RWPE2 (cell line): ENCODE measurements at regions not wholly inside any gene's neighbourhood (a gene's known extent, or its start where the extent isn't known, plus 50 kb on each side); places are given as distances from the start of the nearest gene placed in this dataset.

Experiments
- ATAC-seq: fragments of 200-7000 bp; cut with Tn5 transposase; 3 replicates; pipeline ENCODE4 v1.9.1; 2021; ENCODE audit warnings: low read depth
- DNase-seq: peaks from one replicate; pipeline ENCODE4 v3.0.0-alpha.2; 2020; ENCODE audit warnings: low spot score
- H3K27ac ChIP-seq: fragments of 450-650 bp; 2 replicates; pipeline ENCODE4 v1.5.1; 2017; ENCODE audit warnings: mild to moderate bottlenecking; ENCODE audit not compliant: poor library complexity, severe bottlenecking
- H3K27me3 ChIP-seq: fragments of 250-450 bp; sonication (Bioruptor Pico); 2 replicates; pipeline ENCODE4 v1.5.1; 2021; ENCODE audit warnings: mild to moderate bottlenecking, moderate library complexity; ENCODE audit not compliant: insufficient read depth, poor library complexity, severe bottlenecking
- H3K36me3 ChIP-seq: fragments of 250-450 bp; sonication (Bioruptor Pico); 2 replicates; pipeline ENCODE4 v1.5.1; 2020; ENCODE audit warnings: low read depth, mild to moderate bottlenecking, moderate library complexity
- H3K4me1 ChIP-seq: fragments of 250-450 bp; sonication (Bioruptor Pico); 2 replicates; pipeline ENCODE4 v1.5.1; 2021; ENCODE audit warnings: mild to moderate bottlenecking, moderate library complexity; ENCODE audit not compliant: insufficient read depth, poor library complexity, severe bottlenecking
- H3K4me3 ChIP-seq: fragments of 250-450 bp; sonication (Bioruptor Pico); 2 replicates; pipeline ENCODE4 v1.5.1; 2021; ENCODE audit warnings: mild to moderate bottlenecking, moderate library complexity; ENCODE audit not compliant: severe bottlenecking
- H3K9me3 ChIP-seq: fragments of 250-450 bp; sonication (Bioruptor Pico); 2 replicates; pipeline ENCODE4 v1.5.1; 2021; ENCODE audit warnings: mild to moderate bottlenecking, moderate library complexity; ENCODE audit not compliant: severe bottlenecking
- TF ChIP-seq, protein P1 (sequence below): fragments of 450-650 bp; IDR thresholded peaks from one replicate; pipeline ENCODE4 v1.5.1; 2017; ENCODE audit warnings: mild to moderate bottlenecking, moderate library complexity; ENCODE audit not compliant: poor library complexity, severe bottlenecking

DNA sequence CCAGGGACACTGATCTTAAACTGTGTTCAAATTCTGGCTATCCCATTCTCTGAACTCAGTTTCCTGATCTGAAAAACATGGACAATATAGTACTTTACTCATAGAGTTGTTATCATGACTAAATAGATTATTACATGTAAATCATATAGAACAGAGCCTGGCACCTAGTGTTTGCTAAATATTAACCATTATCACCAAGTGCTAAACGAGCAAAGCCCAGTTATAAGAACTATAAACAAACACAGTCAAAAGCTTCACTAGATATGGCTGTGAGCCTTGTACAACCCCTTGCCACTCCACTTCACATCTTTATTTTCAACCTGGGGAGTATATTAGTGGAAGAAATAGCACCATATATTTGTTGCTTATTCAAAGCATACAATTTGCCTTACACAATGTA is 338.9 kb upstream of the CADM1 start:
- Histone ChIP-seq H3K4me3 (no peak overlapping the region), H3K36me3 (no peaks in the 10 kb centered on the region), H3K9me3 (no peaks in the 10 kb centered on the region), H3K27ac (no peak overlapping the region), H3K27me3 (no peaks in the 10 kb centered on the region), H3K4me1 (no peaks in the 10 kb centered on the region)
- TF ChIP-seq, protein P1, sequence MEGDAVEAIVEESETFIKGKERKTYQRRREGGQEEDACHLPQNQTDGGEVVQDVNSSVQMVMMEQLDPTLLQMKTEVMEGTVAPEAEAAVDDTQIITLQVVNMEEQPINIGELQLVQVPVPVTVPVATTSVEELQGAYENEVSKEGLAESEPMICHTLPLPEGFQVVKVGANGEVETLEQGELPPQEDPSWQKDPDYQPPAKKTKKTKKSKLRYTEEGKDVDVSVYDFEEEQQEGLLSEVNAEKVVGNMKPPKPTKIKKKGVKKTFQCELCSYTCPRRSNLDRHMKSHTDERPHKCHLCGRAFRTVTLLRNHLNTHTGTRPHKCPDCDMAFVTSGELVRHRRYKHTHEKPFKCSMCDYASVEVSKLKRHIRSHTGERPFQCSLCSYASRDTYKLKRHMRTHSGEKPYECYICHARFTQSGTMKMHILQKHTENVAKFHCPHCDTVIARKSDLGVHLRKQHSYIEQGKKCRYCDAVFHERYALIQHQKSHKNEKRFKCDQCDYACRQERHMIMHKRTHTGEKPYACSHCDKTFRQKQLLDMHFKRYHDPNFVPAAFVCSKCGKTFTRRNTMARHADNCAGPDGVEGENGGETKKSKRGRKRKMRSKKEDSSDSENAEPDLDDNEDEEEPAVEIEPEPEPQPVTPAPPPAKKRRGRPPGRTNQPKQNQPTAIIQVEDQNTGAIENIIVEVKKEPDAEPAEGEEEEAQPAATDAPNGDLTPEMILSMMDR: no peak
- DNase-seq (no peak), ATAC-seq (no peak)

DNA sequence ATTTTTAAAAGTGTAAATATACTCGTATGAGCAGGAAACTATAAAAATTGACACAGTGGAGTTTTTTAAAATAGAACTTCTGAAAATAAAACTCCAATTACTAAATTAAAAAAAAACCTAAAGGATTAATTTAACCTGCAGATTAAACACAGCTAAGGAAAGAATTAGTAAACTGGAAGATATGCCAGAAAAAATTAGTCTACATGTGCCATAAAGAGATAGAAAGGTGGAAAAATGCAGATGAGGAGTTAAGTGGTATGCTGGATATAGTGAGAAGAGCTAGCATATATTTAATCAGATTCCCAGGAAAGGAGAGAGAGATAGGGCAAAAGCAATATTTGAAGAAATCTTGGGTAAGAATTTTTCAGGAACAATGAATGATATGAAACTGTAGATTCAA is 315.8 kb upstream of the CADM1 start:
- TF ChIP-seq, protein P1: no peak
- ATAC-seq: no peak

GRCh38 chr11:115819014-115819413 is 314.8 kb upstream of the CADM1 start:
- no peaks in the 10 kb centered on the region for H3K4me1 ChIP-seq
- no peaks in the 10 kb centered on the region for H3K9me3 ChIP-seq
- no peak for DNase-seq
- ATAC-seq: no peak
- H3K27ac ChIP-seq: no peak overlapping the region
- H3K27me3 ChIP-seq: no peaks in the 10 kb centered on the region
- no peaks in the 10 kb centered on the region for H3K36me3 ChIP-seq
- no peak overlapping the region for H3K4me3 ChIP-seq
- TF ChIP-seq, protein P1: no peak

More for the DNA sequence above, 315.8 kb upstream of the CADM1 start:
- H3K4me1 ChIP-seq: no peaks in the 10 kb centered on the region
- no peak overlapping the region for H3K27ac ChIP-seq
- no peaks in the 10 kb centered on the region for H3K9me3 ChIP-seq
- no peak for DNase-seq
- H3K36me3 ChIP-seq: no peaks in the 10 kb centered on the region
- no peaks in the 10 kb centered on the region for H3K27me3 ChIP-seq
- no peak overlapping the region for H3K4me3 ChIP-seq

DNA sequence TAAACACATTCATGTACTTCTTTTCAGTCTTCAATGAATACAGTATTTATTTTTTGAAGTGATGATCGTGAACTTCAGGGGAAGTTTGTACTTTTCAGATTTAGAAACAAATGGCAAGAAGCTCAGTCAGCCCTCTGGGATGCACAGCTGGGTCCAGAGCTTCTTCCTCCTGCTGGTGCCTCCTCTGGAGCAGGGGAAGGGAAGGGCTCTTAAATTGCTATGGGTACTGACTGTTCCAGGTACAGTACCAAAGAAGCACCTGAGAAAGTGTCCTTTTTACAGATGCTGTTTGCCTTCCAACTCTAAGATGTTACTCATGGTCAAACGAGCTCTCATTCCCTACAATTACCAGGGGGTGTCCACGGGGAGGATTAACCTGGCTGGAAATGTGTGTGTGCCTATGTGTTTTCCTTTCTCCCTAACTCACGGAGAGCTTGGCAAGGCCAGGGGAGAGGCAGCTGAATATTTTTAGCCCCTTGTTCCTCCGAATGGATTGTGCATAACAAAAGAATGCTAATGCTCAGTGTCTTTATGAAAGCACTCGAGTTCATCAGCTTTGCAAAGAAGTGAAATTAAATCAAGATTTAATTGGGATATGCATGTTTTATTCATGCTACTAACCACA is 313.7 kb upstream of the CADM1 start:
- Histone ChIP-seq H3K4me1 (no peaks in the 10 kb centered on the region), H3K27ac (no peak overlapping the region), H3K27me3 (no peaks in the 10 kb centered on the region), H3K36me3 (no peaks in the 10 kb centered on the region), H3K9me3 (no peaks in the 10 kb centered on the region), H3K4me3 (no peak overlapping the region)
- DNase-seq (no peak), ATAC-seq (no peak)
- TF ChIP-seq, protein P1: no peak

GRCh38 chr11:115808351-115808940 is 304.2 kb upstream of the CADM1 start:
- ATAC-seq (no peak), DNase-seq (no peak)
- Histone ChIP-seq H3K4me3 (no peak overlapping the region), H3K4me1 (no peaks in the 10 kb centered on the region), H3K27me3 (no peaks in the 10 kb centered on the region), H3K9me3 (no peaks in the 10 kb centered on the region), H3K36me3 (no peaks in the 10 kb centered on the region), H3K27ac (no peak overlapping the region)
- TF ChIP-seq, protein P1: no peak
